ENCODE measurements at regions not wholly inside any gene's neighbourhood (a gene's known extent, or its start where the extent isn't known, plus 50 kb on each side); places are given as distances from the start of the nearest gene placed in this dataset.
"Not testable (repeated sequence)": the region's sequence is repeated elsewhere in the genome, so short reads cannot be mapped to it uniquely, and the experiment has no call there.

DNA sequence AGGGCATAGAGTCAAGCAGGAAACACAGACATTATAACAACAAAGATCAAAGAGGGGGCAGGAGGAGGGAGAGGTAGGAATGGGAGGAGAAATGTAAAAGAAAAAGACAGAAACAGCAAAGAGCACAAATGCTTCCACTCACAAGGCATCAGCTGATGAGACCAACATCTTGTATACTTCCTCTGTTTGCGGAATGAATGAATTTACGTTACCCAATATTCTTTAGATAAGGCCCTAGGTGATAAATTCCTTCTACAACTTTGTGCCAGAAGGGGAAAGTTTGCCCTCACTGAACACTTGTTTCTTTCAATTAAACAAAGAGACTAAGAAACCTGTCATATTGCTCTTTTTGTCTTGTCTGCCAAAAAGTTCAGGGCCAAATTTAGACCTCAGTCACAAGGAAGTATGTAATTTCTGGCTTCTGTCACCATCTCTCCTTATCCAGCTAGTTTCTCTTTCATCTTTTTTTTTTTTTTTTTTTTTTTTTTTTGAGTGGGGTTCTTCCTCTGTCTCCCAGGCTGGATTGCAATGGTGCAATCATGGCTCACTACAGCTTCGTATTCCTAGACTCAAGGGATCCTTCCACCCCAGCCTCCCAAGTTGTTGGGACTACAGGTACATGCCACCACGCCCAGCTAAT lies 116.4 kb upstream of the NANOS1 start:
- intact Hi-C loops (cut with DNase I) = no loop called here
- no peak for DNase-seq

DNA sequence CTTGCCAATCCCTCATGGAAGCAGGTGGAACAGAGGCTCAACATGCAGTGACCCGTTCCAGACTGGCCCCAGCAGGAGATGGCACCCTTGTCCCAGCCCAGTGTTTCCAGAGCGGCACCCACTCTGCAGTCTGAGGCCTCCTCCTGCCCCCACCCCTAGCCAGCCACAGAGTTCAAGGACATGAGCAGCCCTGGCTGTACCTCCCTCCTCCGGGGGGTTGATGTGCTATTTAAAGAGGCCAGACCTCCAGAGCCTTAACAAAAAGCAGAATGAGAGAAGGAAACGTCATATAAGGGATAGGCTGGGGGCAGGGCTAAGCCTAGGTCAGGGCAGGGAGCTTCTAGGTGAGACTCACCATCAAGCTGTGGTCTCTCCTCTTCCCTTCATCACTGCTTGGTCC lies 115.7 kb upstream of the NANOS1 start:
- intact Hi-C loops (cut with DNase I) = no loop called here
- no peak for DNase-seq

- intact Hi-C loops (cut with DNase I) = no loop called here
- peak in 1 of 10 donors; percentile 10 for DNase-seq
Measured at GRCh38 chr10:118914629-118915028, 114.9 kb upstream of the NANOS1 start.

DNA sequence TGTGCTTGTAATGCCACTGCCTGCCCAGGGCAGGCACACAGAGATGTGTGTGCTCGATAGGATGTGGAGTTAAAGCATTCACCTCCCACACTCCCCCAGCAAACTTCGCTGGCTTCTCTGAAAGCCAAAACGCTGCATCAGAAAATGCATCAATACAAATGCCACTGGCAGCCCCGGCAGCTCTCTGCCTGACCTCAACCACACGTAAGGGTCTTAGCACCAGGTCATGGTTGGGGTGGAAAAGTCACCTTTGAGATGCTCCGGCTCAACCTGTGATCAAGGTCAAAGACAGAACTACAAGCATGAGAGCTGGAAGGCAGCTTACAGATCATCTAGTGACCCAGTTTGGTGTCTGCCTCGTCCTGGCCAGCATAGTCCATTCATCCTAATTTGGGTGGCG lies 114.4 kb upstream of the NANOS1 start:
- intact Hi-C loops (cut with DNase I) = no loop called here

DNA sequence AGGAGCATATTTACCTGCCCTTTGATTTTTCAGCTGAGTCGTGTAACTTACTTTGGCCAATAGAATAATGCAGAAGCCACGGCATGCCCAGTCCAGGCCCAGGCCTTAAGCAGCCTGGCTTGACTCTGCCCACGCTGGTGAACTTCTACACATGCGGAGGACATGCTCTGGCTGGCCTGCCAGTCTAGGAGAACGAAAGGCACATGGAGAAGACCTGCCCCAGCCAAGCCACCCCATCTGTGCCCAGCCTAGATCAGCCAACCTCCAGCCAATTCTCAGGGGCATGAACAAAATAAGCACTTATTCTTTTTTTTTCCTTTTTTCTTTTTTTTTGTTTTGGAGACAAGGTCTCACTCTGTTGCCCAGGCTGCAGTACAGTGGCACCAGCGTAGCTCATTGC lies 112.7 kb upstream of the NANOS1 start:
- intact Hi-C loops (cut with DNase I) = no loop called here
- DNase-seq = no peak

More for the DNA sequence above, 114.4 kb upstream of the NANOS1 start:
- no peak for DNase-seq

DNA sequence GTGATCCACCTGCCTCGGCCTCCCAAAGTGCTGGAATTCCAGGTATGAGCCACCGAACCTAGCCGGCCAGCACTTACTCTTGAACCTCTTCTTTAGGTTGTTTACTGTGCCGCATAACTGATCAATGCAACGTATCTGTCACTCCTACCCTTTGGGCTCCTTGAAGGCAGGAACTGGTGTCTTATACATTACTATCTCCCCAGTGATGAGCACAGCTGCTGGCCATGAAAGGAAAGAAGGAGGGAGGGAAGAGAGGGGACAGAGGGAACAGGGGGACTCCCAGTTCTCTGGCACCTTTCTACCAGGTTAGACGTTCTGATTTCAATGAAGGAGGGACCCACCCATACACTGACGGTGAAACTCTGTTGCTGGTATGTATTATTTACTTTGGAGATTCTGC lies 111.8 kb upstream of the NANOS1 start:
- DNase-seq = no peak
- intact Hi-C loops (cut with DNase I) = no loop called here

- intact Hi-C loops (cut with DNase I) = no loop called here
- no peak for DNase-seq
Measured at GRCh38 chr10:118918116-118918515, 111.4 kb upstream of the NANOS1 start.

DNA sequence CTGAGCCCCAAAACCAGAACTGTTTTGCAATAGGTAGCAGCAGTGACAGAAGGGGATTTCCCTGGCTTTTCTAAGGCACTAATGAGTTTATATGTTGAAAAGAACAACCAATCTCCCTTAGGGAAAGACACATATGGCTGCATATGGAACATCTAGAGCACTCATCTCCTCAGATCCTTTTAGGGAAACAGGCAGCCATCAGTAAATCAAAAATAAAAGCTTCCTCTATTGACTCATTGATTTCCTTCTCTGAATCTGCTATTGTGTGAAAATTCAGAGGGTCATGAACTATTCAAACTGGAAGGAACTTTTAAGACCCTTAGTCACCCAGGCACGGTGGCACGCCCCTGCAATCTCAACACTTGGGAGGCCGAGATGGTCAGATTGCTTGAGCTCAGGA lies 110.9 kb upstream of the NANOS1 start:
- intact Hi-C loops (cut with DNase I) = no loop called here
- DNase-seq = no peak

- intact Hi-C loops (cut with DNase I) = no loop called here
- no peak for DNase-seq
Measured at GRCh38 chr10:118920206-118920605, 109.3 kb upstream of the NANOS1 start.

- no peak for DNase-seq
- intact Hi-C loops (cut with DNase I) = no loop called here
Measured at GRCh38 chr10:118922226-118922625, 107.3 kb upstream of the NANOS1 start.

GRCh38 chr10:118922972-118923371 lies 106.5 kb upstream of the NANOS1 start:
- intact Hi-C loops (cut with DNase I) = no loop called here
- no peak for DNase-seq

DNA sequence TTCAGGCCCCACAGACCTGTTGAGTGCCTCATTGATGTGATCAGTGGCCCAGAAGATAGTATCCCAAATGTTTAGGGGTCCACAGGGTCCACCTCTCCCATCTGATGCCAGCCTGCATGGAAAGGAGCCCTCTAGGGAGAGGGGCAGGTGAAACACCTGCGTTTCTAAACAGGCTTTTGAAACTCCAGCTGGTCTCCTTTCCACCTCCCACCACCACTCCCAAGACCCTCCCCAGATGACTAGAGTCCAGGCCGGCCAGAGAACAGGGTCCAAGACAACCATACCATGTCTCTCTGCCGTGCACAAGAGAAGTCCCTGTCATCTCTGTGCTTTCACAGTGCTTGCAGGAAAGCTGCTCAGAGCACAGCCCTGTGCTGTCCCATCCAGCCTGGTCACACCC lies 105.0 kb upstream of the NANOS1 start:
- intact Hi-C loops (cut with DNase I) = no loop called here
- no peak for DNase-seq

DNA sequence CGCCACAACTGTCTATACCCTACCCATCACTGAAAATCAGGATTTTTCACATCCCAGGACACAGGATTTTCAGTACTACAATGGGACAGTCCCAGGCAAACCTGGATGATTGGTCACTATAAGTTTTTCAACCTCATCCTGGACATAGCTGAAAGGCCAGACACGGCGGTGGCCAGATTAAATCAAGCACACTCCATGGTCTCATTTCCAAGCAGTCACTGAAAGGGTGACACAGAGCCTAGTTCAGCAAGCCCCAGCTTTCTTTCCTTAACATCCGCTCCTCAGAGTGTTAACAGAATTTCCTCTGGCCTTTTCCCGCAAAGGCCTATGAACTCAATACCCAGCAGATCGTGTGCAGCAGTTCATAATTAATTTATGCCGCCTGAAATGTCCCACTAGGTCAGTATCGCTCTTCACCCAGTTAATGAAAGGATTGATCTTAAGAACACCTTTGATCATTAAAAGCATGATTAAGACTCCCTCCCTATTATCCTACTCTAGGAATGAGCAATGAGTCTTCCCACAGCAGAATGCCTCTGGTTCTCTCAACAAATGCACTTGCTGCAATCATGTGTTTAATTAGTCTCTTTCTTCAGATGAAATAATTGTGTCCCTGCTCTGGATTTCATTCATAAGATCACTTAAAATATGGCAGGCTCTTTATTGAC lies 104.0 kb upstream of the NANOS1 start:
- DNase-seq = no peak
- intact Hi-C loops (cut with DNase I) = no loop called here

GRCh38 chr10:118926072-118926417 lies 103.5 kb upstream of the NANOS1 start:
- no peak for DNase-seq
- intact Hi-C loops (cut with DNase I) = no loop called here

- intact Hi-C loops (cut with DNase I) = no loop called here
- DNase-seq = no peak
Measured at GRCh38 chr10:118926441-118926840, 103.1 kb upstream of the NANOS1 start.

DNA sequence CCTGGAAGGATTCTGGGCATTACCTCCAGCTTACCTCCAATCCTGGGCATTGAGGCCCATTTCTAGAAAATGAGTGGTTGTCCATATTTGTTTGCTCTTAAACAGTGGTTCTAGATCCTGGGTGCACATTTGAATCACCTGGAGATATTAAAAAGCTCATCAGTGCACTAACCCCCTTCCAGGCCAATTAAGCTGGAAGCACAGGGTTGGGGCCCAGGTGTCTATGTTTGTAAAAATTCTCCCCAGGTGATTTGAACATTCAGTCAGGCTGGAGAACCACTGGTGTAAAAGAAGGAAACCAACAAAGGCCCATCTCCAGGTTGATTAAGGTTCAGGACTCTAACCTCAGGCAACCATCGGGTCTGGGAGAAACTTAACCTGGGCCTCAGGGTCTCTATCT lies 102.6 kb upstream of the NANOS1 start:
- DNase-seq = no peak
- intact Hi-C loops (cut with DNase I) = no loop called here

DNA sequence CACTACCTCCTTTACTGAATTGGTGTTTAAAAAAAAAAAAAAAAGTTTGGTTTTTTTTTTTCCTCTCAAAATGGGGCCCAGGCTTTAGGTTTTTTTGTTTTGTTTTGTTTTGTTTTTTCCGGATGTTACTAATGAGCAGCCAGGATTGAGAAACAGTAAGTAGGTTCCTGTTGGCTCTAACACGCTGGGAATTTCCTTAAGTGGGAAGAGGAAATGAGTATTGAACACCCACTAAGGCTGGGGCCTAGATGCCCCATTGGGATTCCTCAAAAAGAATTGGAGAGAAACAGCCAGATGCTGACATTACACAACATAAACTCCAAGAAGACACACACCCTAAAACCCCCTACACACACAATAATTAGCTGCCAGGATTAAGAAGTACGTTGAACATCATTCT lies 102.2 kb upstream of the NANOS1 start:
- intact Hi-C loops (cut with DNase I) = no loop called here
- no peak for DNase-seq

DNA sequence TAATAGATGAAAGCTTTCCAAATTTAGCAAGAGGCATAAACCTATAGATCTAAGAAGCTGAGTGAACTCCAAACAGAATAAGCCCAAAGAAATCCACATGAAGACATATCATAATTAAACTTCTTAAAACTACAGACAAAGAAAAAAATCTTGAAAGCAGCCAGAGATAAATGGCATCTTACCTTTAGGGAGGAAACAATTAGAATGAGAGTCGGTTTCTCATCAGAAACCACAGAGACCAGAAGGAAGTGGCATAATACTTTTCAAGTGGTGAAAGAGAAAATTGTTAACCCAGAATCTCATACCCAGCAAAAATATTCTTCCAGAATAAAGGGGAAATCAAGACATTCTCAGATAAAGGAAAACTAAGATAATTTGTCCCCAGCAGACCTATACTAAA lies 98.9 kb upstream of the NANOS1 start:
- no peak for DNase-seq
- intact Hi-C loops (cut with DNase I) = no loop called here

GRCh38 chr10:118931436-118931835 lies 98.1 kb upstream of the NANOS1 start:
- intact Hi-C loops (cut with DNase I) = no loop called here
- no peak for DNase-seq

DNA sequence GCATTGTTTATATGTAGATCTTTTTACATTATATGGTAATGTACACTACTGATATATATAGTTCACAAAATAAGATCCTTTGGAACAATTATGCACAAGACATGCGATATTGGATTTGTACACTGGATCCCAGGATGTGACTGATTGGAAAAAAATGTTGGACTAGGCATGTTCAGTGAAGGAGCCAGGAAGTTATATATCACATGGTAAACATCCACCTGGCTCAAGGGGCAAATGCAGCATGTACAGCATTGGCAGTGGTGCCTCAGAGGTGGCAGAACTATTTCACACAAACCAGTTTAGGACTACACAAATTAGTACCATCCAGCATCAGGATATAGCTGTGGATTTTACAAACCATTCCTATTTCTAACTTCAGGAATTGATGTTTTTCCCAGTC lies 97.4 kb upstream of the NANOS1 start:
- DNase-seq; intact Hi-C loops (cut with DNase I): not testable (repeated sequence)

DNA sequence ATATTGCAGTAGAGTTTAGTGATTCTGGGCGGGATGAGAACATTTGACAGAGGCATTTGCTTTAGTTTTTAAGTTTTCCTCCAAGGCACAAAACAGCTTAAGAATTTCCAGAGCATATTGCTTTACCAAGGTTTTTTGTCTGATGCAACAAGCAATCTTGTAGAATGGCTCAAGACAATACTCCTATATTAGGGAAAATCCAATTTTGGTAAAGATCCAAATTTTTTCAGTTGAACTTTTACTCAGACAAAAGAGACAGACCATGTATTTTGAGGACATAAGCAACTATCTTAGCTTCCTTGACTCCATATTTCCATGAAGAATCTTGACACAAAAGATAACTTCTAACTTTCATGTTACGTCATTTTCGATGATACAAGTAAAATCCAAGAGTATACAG lies 92.3 kb upstream of the NANOS1 start:
- DNase-seq = no peak
- intact Hi-C loops (cut with DNase I) = no loop called here

DNA sequence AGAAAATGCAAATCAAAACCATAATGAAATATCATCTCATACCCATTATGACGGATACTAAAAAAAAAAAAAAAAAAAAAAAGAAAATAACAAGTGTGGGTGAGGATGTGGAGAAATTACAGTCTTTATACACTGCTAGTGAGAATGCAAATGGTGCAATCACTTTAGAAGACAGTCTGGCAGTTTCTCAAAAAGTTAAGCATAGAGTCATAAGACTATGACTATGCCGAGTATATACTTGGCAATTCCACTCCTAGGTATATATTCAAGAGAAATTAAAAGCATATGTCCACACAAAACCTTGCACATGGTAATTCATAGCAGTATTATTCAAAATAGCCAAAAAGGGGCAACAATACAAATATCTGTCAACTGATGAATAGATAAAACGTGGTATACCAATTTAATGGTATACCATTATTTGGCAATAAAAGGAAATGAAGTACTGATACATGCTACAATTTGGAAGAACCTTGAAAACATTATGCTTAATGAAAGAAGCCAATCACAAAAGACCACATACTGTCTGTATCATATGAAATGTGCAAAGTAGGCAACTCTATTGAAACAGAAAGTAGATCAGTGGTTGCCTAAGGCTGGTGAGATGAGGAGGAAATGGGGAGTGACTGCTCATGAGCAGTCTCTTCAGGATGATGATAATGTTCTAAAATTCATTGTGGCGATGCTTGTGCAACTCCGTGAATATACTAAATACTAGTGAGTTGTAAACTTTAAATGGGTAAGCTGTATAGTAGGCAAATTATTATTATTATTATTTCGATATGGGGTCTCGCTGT lies 90.1 kb upstream of the NANOS1 start:
- no peak for DNase-seq

More for the DNA sequence above, 90.1 kb upstream of the NANOS1 start:
- intact Hi-C loops (cut with DNase I) = no loop called here

All from posterior cingulate gyrus (tissue), 11 donors.